ENCODE measurements at regions not wholly inside any gene's neighbourhood (a gene's known extent, or its start where the extent isn't known, plus 50 kb on each side); places are given as distances from the start of the nearest gene placed in this dataset.

GRCh38 chr15:98503970-98504369 lies 144.4 kb upstream of the IGF1R start:
- Histone ChIP-seq H3K79me2 (ENCODE audit: control insufficient read depth, insufficient read depth, low read length) (no peaks in the 10 kb centered on the region), H3K27me3 (ENCODE audit: control insufficient read depth, insufficient read depth, low read length) (no peaks in the 10 kb centered on the region), H3K27ac (ENCODE audit: insufficient read depth, low read length) (no peak overlapping the region), H3K9ac (ENCODE audit: insufficient read depth, low read length) (no peak overlapping the region), H3K4me1 (ENCODE audit: control insufficient read depth, extremely low read depth, insufficient read depth, low read length) (no peaks in the 10 kb centered on the region), H3K4me3 (replicated peaks in 1 of 4; ENCODE audit: control extremely low read depth in 1 of 4, insufficient read depth in 1 of 4, low read depth in 3 of 4, low read length in 4 of 4) (no peak overlapping the region), H3K9me3 (ENCODE audit: control insufficient read depth, insufficient read depth, low read depth, low read length) (no peaks in the 10 kb centered on the region), H4K20me1 (ENCODE audit: control insufficient read depth, extremely low read depth, insufficient read depth, low read length) (no peaks in the 10 kb centered on the region), H3K4me2 (ENCODE audit: extremely low read depth, insufficient read depth, low read length) (peak overlapping the region; percentile 20), H3K36me3 (ENCODE audit: control insufficient read depth, insufficient read depth, low read length) (no peaks in the 10 kb centered on the region), H2AFZ (ENCODE audit: low read length) (no peak overlapping the region)
- peak in 1 of 2 donors; percentile 99 for DNase-seq (ENCODE audit: low read depth in 2 of 2)
- TF ChIP-seq CTCF (conservative IDR thresholded peaks at IDR 0.05 in 1 of 2, IDR thresholded peaks at IDR 0.05 in 1 of 2; ENCODE audit: low read depth in 1 of 2, low read length in 2 of 2): no peak
- TF ChIP-seq EZH2 (IDR thresholded peaks at IDR 0.05; ENCODE audit: low read length, missing control alignments): no peak

- Histone ChIP-seq H3K4me1 (ENCODE audit: control insufficient read depth, extremely low read depth, insufficient read depth, low read length) (no peaks in the 10 kb centered on the region), H3K27me3 (ENCODE audit: control insufficient read depth, insufficient read depth, low read length) (no peaks in the 10 kb centered on the region)
- TF ChIP-seq CTCF (conservative IDR thresholded peaks at IDR 0.05 in 1 of 2, IDR thresholded peaks at IDR 0.05 in 1 of 2; ENCODE audit: low read depth in 1 of 2, low read length in 2 of 2) (no peak), EZH2 (IDR thresholded peaks at IDR 0.05; ENCODE audit: low read length, missing control alignments) (no peak)
Measured at GRCh38 chr15:98504998-98505397, 143.3 kb upstream of the IGF1R start.

GRCh38 chr15:98505611-98506031 lies 142.7 kb upstream of the IGF1R start:
- H4K20me1 ChIP-seq (ENCODE audit: control insufficient read depth, extremely low read depth, insufficient read depth, low read length): no peaks in the 10 kb centered on the region
- TF ChIP-seq EZH2 (IDR thresholded peaks at IDR 0.05; ENCODE audit: low read length, missing control alignments): no peak
- no peak for TF ChIP-seq CTCF (conservative IDR thresholded peaks at IDR 0.05 in 1 of 2, IDR thresholded peaks at IDR 0.05 in 1 of 2; ENCODE audit: low read depth in 1 of 2, low read length in 2 of 2)
- H3K79me2 ChIP-seq (ENCODE audit: control insufficient read depth, insufficient read depth, low read length): no peaks in the 10 kb centered on the region
- no peak overlapping the region for H2AFZ ChIP-seq (ENCODE audit: low read length)
- H3K4me1 ChIP-seq (ENCODE audit: control insufficient read depth, extremely low read depth, insufficient read depth, low read length): no peaks in the 10 kb centered on the region
- H3K9me3 ChIP-seq (ENCODE audit: control insufficient read depth, insufficient read depth, low read depth, low read length): no peaks in the 10 kb centered on the region
- peak in 1 of 2 donors; percentile 76 for DNase-seq (ENCODE audit: low read depth in 2 of 2)
- H3K36me3 ChIP-seq (ENCODE audit: control insufficient read depth, insufficient read depth, low read length): no peaks in the 10 kb centered on the region
- no peak overlapping the region for H3K27ac ChIP-seq (ENCODE audit: insufficient read depth, low read length)
- no peak overlapping the region for H3K9ac ChIP-seq (ENCODE audit: insufficient read depth, low read length)
- H3K4me2 ChIP-seq (ENCODE audit: extremely low read depth, insufficient read depth, low read length): no peak overlapping the region
- no peaks in the 10 kb centered on the region for H3K27me3 ChIP-seq (ENCODE audit: control insufficient read depth, insufficient read depth, low read length)
- no peak overlapping the region for H3K4me3 ChIP-seq (replicated peaks in 1 of 4; ENCODE audit: control extremely low read depth in 1 of 4, insufficient read depth in 1 of 4, low read depth in 3 of 4, low read length in 4 of 4)

More at GRCh38 chr15:98504998-98505397, 143.3 kb upstream of the IGF1R start:
- H2AFZ ChIP-seq (ENCODE audit: low read length): no peak overlapping the region
- no peaks in the 10 kb centered on the region for H3K36me3 ChIP-seq (ENCODE audit: control insufficient read depth, insufficient read depth, low read length)
- H3K4me3 ChIP-seq (replicated peaks in 1 of 4; ENCODE audit: control extremely low read depth in 1 of 4, insufficient read depth in 1 of 4, low read depth in 3 of 4, low read length in 4 of 4): no peak overlapping the region
- H3K9me3 ChIP-seq (ENCODE audit: control insufficient read depth, insufficient read depth, low read depth, low read length): no peaks in the 10 kb centered on the region
- H3K4me2 ChIP-seq (ENCODE audit: extremely low read depth, insufficient read depth, low read length): no peak overlapping the region
- no peak overlapping the region for H3K9ac ChIP-seq (ENCODE audit: insufficient read depth, low read length)
- H3K79me2 ChIP-seq (ENCODE audit: control insufficient read depth, insufficient read depth, low read length): no peaks in the 10 kb centered on the region
- no peaks in the 10 kb centered on the region for H4K20me1 ChIP-seq (ENCODE audit: control insufficient read depth, extremely low read depth, insufficient read depth, low read length)
- no peak for DNase-seq (ENCODE audit: low read depth in 2 of 2)
- H3K27ac ChIP-seq (ENCODE audit: insufficient read depth, low read length): no peak overlapping the region
